Erythroblast (primary cell): ENCODE measurements at regions not wholly inside any gene's neighbourhood (a gene's known extent, or its start where the extent isn't known, plus 50 kb on each side); places are given as distances from the start of the nearest gene placed in this dataset.

Experiments
- GATA1 ChIP-seq: IDR thresholded peaks from 2 replicates; pipeline ENCODE4 v1.6.1; 2011; ENCODE audit warnings: low read depth, mild to moderate bottlenecking, control low read depth, low read length, moderate library complexity
- POLR2A ChIP-seq: IDR thresholded peaks from 2 replicates; pipeline ENCODE4 v1.6.1; 2011; ENCODE audit warnings: mild to moderate bottlenecking, low read length

- no peak for TF ChIP-seq POLR2A
- TF ChIP-seq GATA1, result no peak
Measured at GRCh38 chr2:220446106-220446712, 818.8 kb downstream of the SLC4A3 start.
